KMS-11 (cell line): ENCODE measurements at regions not wholly inside any gene's neighbourhood (a gene's known extent, or its start where the extent isn't known, plus 50 kb on each side); places are given as distances from the start of the nearest gene placed in this dataset.

Experiments
- H2AFZ ChIP-seq: fragments of 200-600 bp; sonication (generic); 2 replicates; pipeline ENCODE4 v1.6.1; 2016; ENCODE audit warnings: antibody characterized with exemption, mixed run types, low read depth
- H3K27ac ChIP-seq: fragments of 200-600 bp; sonication (generic); 2 replicates; pipeline ENCODE4 v1.6.1; 2016; ENCODE audit warnings: mild to moderate bottlenecking, mixed run types
- H3K27me3 ChIP-seq: fragments of 200-600 bp; sonication (generic); 2 replicates; pipeline ENCODE4 v1.6.1; 2017; ENCODE audit warnings: mild to moderate bottlenecking, low read depth, mixed run types, moderate library complexity; ENCODE audit not compliant: insufficient read depth
- H3K36me3 ChIP-seq: fragments of 200-600 bp; sonication (generic); 2 replicates; pipeline ENCODE4 v1.6.1; 2017; ENCODE audit warnings: mild to moderate bottlenecking, mixed run types; ENCODE audit not compliant: insufficient read depth
- H3K4me1 ChIP-seq: fragments of 200-600 bp; sonication (generic); 2 replicates; pipeline ENCODE4 v1.6.1; 2016; ENCODE audit warnings: mild to moderate bottlenecking, low read depth, mixed run types; ENCODE audit not compliant: poor library complexity, severe bottlenecking
- H3K4me2 ChIP-seq: fragments of 200-600 bp; sonication (generic); 2 replicates; pipeline ENCODE4 v1.7.0; 2016; ENCODE audit warnings: mild to moderate bottlenecking, mixed run types
- H3K4me3 ChIP-seq: fragments of 200-600 bp; sonication (generic); IDR thresholded peaks from 2 replicates; pipeline ENCODE4 v1.6.1; 2017; ENCODE audit warnings: low read depth, low read length, mixed read lengths; ENCODE audit not compliant: insufficient read depth
- H3K79me2 ChIP-seq: fragments of 200-600 bp; sonication (generic); 2 replicates; pipeline ENCODE4 v1.6.1; 2016; ENCODE audit warnings: low read depth, mixed run types; ENCODE audit not compliant: insufficient read depth
- H3K9ac ChIP-seq: fragments of 200-600 bp; sonication (generic); 2 replicates; pipeline ENCODE4 v1.6.1; 2016; ENCODE audit warnings: mild to moderate bottlenecking, mixed run types
- H4K20me1 ChIP-seq: fragments of 200-600 bp; sonication (generic); 2 replicates; pipeline ENCODE4 v1.6.1; 2016; ENCODE audit warnings: mild to moderate bottlenecking, mixed run types; ENCODE audit not compliant: insufficient read depth
- CTCF ChIP-seq: fragments of 200-600 bp; sonication (generic); conservative IDR thresholded peaks from 2 replicates; pipeline ENCODE4 v1.6.1; 2017; ENCODE audit warnings: low read depth, mild to moderate bottlenecking, antibody characterized with exemption, low read length, moderate library complexity, mixed read lengths

DNA sequence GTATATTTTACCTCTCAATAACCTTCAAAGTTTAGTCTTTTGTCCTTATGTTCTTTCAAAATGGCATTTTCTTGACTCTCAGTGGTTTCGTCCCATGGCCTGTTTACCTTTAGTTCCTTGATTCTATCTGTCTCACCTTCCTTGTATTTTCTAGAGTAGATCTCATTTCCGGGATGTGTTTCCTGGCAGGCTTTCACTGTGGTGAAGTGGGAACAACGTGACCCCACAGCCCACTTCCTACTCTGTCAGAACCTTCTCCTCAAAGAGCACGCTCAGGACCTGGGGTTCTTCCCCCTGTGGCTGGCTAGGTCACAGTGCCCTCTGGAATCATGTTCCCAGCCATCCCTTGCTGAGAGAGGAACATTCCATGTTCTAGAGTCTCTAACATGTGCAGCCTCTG is 129.9 kb upstream of the ZNF32 start:
- Histone ChIP-seq H3K27ac (no peak overlapping the region), H2AFZ (no peak overlapping the region), H3K4me2 (no peak overlapping the region), H4K20me1 (no peaks in the 10 kb centered on the region), H3K79me2 (no peaks in the 10 kb centered on the region), H3K27me3 (no peaks in the 10 kb centered on the region), H3K4me1 (no peaks in the 10 kb centered on the region), H3K4me3 (no peak overlapping the region), H3K9ac (no peak overlapping the region), H3K36me3 (no peaks in the 10 kb centered on the region)
- TF ChIP-seq CTCF: no peak

DNA sequence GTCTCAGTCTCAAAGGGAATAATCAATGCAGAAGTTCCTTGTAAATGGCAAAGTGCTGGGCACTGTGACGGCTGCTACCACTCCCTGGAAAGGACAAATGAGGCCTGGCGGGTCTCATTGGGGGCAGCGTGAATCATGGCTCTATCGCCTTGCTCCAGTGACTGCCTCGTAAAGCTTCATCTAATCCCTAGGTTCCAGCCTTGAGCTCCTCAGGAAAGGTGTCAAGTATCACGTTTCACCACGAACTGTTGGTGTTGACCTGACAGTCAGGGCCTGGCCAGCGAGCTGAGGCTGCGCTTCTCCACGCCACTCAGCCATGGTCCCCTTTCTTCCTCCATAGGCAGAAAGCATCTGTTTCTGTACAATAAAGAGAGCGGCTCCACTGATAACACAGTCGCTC is 126.7 kb upstream of the ZNF32 start:
- Histone ChIP-seq H3K4me1 (no peaks in the 10 kb centered on the region), H3K79me2 (no peaks in the 10 kb centered on the region), H3K4me3 (no peak overlapping the region), H3K4me2 (no peak overlapping the region), H2AFZ (no peak overlapping the region), H3K36me3 (no peaks in the 10 kb centered on the region), H4K20me1 (no peaks in the 10 kb centered on the region), H3K27me3 (no peaks in the 10 kb centered on the region), H3K27ac (no peak overlapping the region), H3K9ac (no peak overlapping the region)
- TF ChIP-seq CTCF: no peak

GRCh38 chr10:43774234-43774769 is 125.6 kb upstream of the ZNF32 start:
- Histone ChIP-seq H3K27me3 (no peaks in the 10 kb centered on the region), H2AFZ (no peak overlapping the region), H3K4me3 (no peak overlapping the region), H3K9ac (no peak overlapping the region), H3K79me2 (no peaks in the 10 kb centered on the region), H3K27ac (no peak overlapping the region), H4K20me1 (no peaks in the 10 kb centered on the region), H3K4me1 (no peaks in the 10 kb centered on the region), H3K36me3 (no peaks in the 10 kb centered on the region), H3K4me2 (no peak overlapping the region)
- TF ChIP-seq CTCF: no peak

DNA sequence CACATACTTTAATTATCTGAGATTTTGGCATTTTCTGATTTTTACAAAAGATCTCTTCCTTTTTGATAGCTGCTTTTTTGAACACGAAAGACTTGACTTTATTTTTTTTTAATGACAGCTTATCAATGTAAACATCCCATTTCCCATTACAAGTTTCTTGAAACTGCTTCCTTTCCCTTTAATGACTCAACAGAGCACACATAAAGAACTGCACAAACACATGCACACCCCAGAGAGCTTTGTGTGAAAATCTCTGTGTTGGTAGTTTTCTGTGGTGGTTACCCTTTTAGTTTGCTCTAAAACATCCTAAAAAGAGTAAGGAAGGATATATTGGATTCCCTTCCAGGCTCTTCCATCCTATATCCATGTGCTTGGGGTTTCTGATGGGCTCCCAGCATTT is 125.1 kb upstream of the ZNF32 start:
- H3K4me2 ChIP-seq: no peak overlapping the region

More for the DNA sequence above, 125.1 kb upstream of the ZNF32 start:
- no peaks in the 10 kb centered on the region for H4K20me1 ChIP-seq
- H3K27me3 ChIP-seq: no peaks in the 10 kb centered on the region
- H3K36me3 ChIP-seq: no peaks in the 10 kb centered on the region
- H2AFZ ChIP-seq: no peak overlapping the region
- no peak overlapping the region for H3K4me3 ChIP-seq
- no peaks in the 10 kb centered on the region for H3K4me1 ChIP-seq
- no peak overlapping the region for H3K9ac ChIP-seq
- H3K79me2 ChIP-seq: no peaks in the 10 kb centered on the region
- no peak overlapping the region for H3K27ac ChIP-seq
- TF ChIP-seq CTCF: no peak
